ENCODE measurements at regions not wholly inside any gene's neighbourhood (a gene's known extent, or its start where the extent isn't known, plus 50 kb on each side); places are given as distances from the start of the nearest gene placed in this dataset.

GRCh38 chr7:49721441-49721840 is 52.0 kb upstream of the VWC2 start:
- H3K4me3 ChIP-seq (ENCODE audit: control insufficient read depth, low read depth, low read length) = no peak overlapping the region
- no peak for DNase-seq (ENCODE audit: low read depth)
- no peak for TF ChIP-seq CTCF (conservative IDR thresholded peaks at IDR 0.05; ENCODE audit: control insufficient read depth, insufficient read depth, low read depth, low read length)

All from fibroblast of mammary gland (primary cell).